Activated CD4-positive, alpha-beta T cell treated with anti-CD3 and anti-CD28 coated beads for 36 hours (primary cell): ENCODE measurements at regions not wholly inside any gene's neighbourhood (a gene's known extent, or its start where the extent isn't known, plus 50 kb on each side); places are given as distances from the start of the nearest gene placed in this dataset.

Experiments
- ATAC-seq: fragments of 200-7000 bp; cut with Tn5 transposase; one replicate; pipeline ENCODE4 v1.10.0; 2021; ENCODE audit warnings: mild to moderate bottlenecking, moderate library complexity
- CTCF ChIA-PET: fragments of 350-600 bp; sonication (Branson Sonifier 250); formaldehyde crosslinking; loops from one replicate; lab custom pipeline; 2021; ENCODE audit warnings: antibody characterized with exemption; lab: Charles Lee
- POLR2A ChIA-PET: fragments of 350-600 bp; sonication (Branson Sonifier 250); formaldehyde crosslinking; loops from one replicate; lab custom pipeline; 2021; ENCODE audit warnings: antibody characterized with exemption, inconsistent platforms; lab: Charles Lee
- DNase-seq: peaks from one replicate; pipeline ENCODE4 v3.0.0-alpha.2; 2020
- H3K27ac Mint-ChIP-seq: one replicate; pipeline ENCODE4 v1.8.0; 2021; ENCODE audit warnings: mixed read lengths
- H3K27me3 Mint-ChIP-seq: one replicate; pipeline ENCODE4 v1.8.0; 2021; ENCODE audit warnings: mixed read lengths
- H3K36me3 Mint-ChIP-seq: one replicate; pipeline ENCODE4 v1.8.0; 2021; ENCODE audit warnings: low read depth, mixed read lengths
- H3K4me1 Mint-ChIP-seq: one replicate; pipeline ENCODE4 v1.8.0; 2021; ENCODE audit warnings: mixed read lengths
- H3K4me3 Mint-ChIP-seq: one replicate; pipeline ENCODE4 v1.8.0; 2021; ENCODE audit warnings: mild to moderate bottlenecking, moderate library complexity, mixed read lengths
- H3K9me3 Mint-ChIP-seq: one replicate; pipeline ENCODE4 v1.8.0; 2021; ENCODE audit warnings: low read depth, mixed read lengths
- intact Hi-C, 2 experiments: fragments of 100-400 bp; cut with DNase I in 1 of 2; cut with micrococcal nuclease in 1 of 2; formaldehyde crosslinking; loops; one replicate each; pipeline versions ENCODE4 v1.14.2 to v1.15.1; 2022 to 2024; cut with DNase I, micrococcal nuclease

GRCh38 chr6:19127081-19127480 is 710.1 kb upstream of the ID4 start:
- Mint-ChIP-seq H3K27ac (no peak overlapping the region), H3K9me3 (peaks cover 7% of the 10 kb centered on the region), H3K4me3 (no peak overlapping the region), H3K36me3 (no peaks in the 10 kb centered on the region), H3K27me3 (no peaks in the 10 kb centered on the region), H3K4me1 (no peaks in the 10 kb centered on the region)
- ATAC-seq (no peak), DNase-seq (no peak)
- intact Hi-C loops, result no loop called here
- ChIA-PET POLR2A (no interaction called here), CTCF (no interaction called here)

- intact Hi-C loops, result no loop called here
- ATAC-seq, result no peak
- ChIA-PET CTCF (no interaction called here), POLR2A (no interaction called here)
- Mint-ChIP-seq H3K27me3 (no peaks in the 10 kb centered on the region), H3K4me3 (no peak overlapping the region), H3K4me1 (no peaks in the 10 kb centered on the region), H3K27ac (no peak overlapping the region), H3K36me3 (no peaks in the 10 kb centered on the region), H3K9me3 (peaks cover 3% of the 10 kb centered on the region)
- no peak for DNase-seq
Measured at GRCh38 chr6:19128701-19129100, 708.5 kb upstream of the ID4 start.

DNA sequence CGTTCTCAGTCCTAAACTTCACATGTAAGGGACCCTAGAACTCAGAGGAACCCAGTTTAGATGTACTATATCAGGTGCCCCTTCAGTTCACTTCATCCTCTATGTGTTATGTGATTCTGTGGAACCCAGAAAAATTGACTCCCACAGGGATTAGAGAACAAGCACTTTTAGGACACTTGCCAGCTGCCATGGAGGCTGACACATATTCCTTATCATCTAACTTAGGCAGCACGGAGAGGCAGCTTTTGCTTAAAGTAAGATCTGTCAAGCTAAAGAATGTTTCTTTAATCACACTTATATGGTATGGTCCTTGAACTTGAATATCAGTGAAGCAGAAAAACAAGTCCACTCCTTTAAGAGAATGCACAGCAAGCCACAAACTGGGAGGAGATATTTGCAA is 701.5 kb upstream of the ID4 start:
- H3K4me1 Mint-ChIP-seq, result no peaks in the 10 kb centered on the region
- no peak overlapping the region for H3K27ac Mint-ChIP-seq
- no peak for DNase-seq
- no peak overlapping the region for H3K4me3 Mint-ChIP-seq
- intact Hi-C loops, result no loop called here
- ChIA-PET POLR2A (no interaction called here), CTCF (no interaction called here)
- H3K9me3 Mint-ChIP-seq, result peaks cover 2% of the 10 kb centered on the region
- ATAC-seq, result no peak
- no peaks in the 10 kb centered on the region for H3K36me3 Mint-ChIP-seq
- no peaks in the 10 kb centered on the region for H3K27me3 Mint-ChIP-seq

GRCh38 chr6:19137505-19137904 is 699.7 kb upstream of the ID4 start:
- intact Hi-C loops, result no loop called here
- no peak for ATAC-seq
- H3K27me3 Mint-ChIP-seq, result no peaks in the 10 kb centered on the region
- H3K27ac Mint-ChIP-seq, result no peak overlapping the region
- POLR2A ChIA-PET, result no interaction called here
- peaks cover 2% of the 10 kb centered on the region for H3K9me3 Mint-ChIP-seq
- H3K4me1 Mint-ChIP-seq, result no peaks in the 10 kb centered on the region
- CTCF ChIA-PET, result no interaction called here
- no peak overlapping the region for H3K4me3 Mint-ChIP-seq
- H3K36me3 Mint-ChIP-seq, result no peaks in the 10 kb centered on the region
- DNase-seq, result no peak

GRCh38 chr6:19142275-19142674 is 694.9 kb upstream of the ID4 start:
- POLR2A ChIA-PET, result no interaction called here
- Mint-ChIP-seq H3K27ac (no peak overlapping the region), H3K27me3 (no peaks in the 10 kb centered on the region), H3K4me1 (no peaks in the 10 kb centered on the region), H3K9me3 (no peaks in the 10 kb centered on the region), H3K4me3 (no peak overlapping the region), H3K36me3 (no peaks in the 10 kb centered on the region)
- intact Hi-C loops, result no loop called here
- CTCF ChIA-PET, result no interaction called here
- DNase-seq (no peak), ATAC-seq (no peak)

DNA sequence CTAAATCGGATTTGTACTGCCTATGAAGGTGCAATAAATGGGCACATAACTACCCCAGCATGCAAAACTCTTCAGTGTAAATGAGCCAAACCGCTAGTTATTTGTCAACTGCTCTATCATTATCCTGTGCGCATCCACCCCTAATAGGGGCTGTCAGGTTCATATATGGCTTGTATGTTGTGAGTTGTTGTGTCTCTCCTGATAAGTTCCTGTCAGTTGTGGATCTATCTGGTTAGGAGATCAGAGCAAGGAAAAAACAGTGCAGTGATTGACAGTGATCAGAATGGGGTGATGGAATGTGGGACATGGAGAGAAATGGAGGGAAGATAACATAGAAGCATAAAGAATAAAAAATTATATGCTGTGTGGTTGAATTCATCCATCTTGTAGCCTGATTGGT is 686.9 kb upstream of the ID4 start:
- no peak overlapping the region for H3K27ac Mint-ChIP-seq
- ATAC-seq (no peak), DNase-seq (no peak)
- peaks cover 4% of the 10 kb centered on the region for H3K9me3 Mint-ChIP-seq
- ChIA-PET CTCF (interaction anchor here (0.8 kb wide), 1 partner anchor 8 kb away, joined by 3 read pairs; no protein-coding TSS in a partner anchor), POLR2A (no interaction called here)
- H3K4me3 Mint-ChIP-seq, result no peak overlapping the region
- H3K4me1 Mint-ChIP-seq, result no peaks in the 10 kb centered on the region
- H3K27me3 Mint-ChIP-seq, result no peaks in the 10 kb centered on the region
- no peaks in the 10 kb centered on the region for H3K36me3 Mint-ChIP-seq
- intact Hi-C loops, result no loop called here

DNA sequence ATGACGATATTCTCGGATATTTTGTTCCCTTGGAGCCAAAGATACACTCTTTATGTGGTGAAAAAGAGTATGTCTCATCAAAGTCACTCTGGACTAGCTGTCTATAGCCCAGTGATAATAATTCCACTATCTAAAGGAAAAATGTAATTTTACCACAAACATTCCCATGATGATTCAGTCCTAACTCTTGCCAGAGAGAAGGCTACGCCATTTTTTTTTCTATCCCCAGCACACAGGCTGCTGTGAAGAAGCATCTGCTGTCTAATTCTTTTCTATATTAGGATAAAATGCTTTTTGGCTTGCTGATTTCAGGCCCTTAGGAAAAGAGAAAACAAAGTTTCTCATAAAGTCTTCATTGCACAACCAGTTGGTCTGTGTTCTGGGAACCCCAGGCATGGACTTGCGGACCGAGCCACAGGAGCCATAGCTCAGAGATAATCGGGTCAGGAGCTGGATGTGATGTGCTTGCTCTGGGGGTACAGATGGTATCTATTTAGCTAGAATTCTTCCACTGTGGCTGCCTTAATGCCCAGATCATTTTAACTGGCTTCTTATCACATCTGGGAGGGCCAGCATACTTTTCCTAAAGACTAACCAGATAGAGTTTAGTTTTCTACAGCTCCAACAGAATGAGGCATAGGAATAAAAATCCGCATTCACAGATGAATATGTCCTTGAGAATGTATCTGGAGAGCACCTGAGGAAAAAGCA is 683.7 kb upstream of the ID4 start:
- no peaks in the 10 kb centered on the region for H3K36me3 Mint-ChIP-seq
- H3K27me3 Mint-ChIP-seq, result no peaks in the 10 kb centered on the region
- peaks cover 4% of the 10 kb centered on the region for H3K9me3 Mint-ChIP-seq
- intact Hi-C loops, result no loop called here
- no peak overlapping the region for H3K4me3 Mint-ChIP-seq
- no peak overlapping the region for H3K27ac Mint-ChIP-seq
- CTCF ChIA-PET, result interaction anchor here (0.7 kb wide), 1 partner anchor 9 kb away, joined by 3 read pairs; no protein-coding TSS in a partner anchor
- H3K4me1 Mint-ChIP-seq, result no peaks in the 10 kb centered on the region
- ATAC-seq (no peak), DNase-seq (no peak)
- POLR2A ChIA-PET, result no interaction called here

- peaks cover 4% of the 10 kb centered on the region for H3K9me3 Mint-ChIP-seq
- no peaks in the 10 kb centered on the region for H3K4me1 Mint-ChIP-seq
- intact Hi-C loops, result no loop called here
- ATAC-seq, result no peak
- ChIA-PET POLR2A (no interaction called here), CTCF (interaction anchor here (0.7 kb wide), 1 partner anchor 8 kb away, joined by 3 read pairs; no protein-coding TSS in a partner anchor)
- no peak overlapping the region for H3K4me3 Mint-ChIP-seq
- no peak for DNase-seq
- H3K27ac Mint-ChIP-seq, result no peak overlapping the region
- H3K27me3 Mint-ChIP-seq, result no peaks in the 10 kb centered on the region
- no peaks in the 10 kb centered on the region for H3K36me3 Mint-ChIP-seq
Measured at GRCh38 chr6:19153981-19154295, 683.2 kb upstream of the ID4 start.

GRCh38 chr6:19156443-19156842 is 680.7 kb upstream of the ID4 start:
- ATAC-seq (no peak), DNase-seq (no peak)
- Mint-ChIP-seq H3K27me3 (no peaks in the 10 kb centered on the region), H3K36me3 (no peaks in the 10 kb centered on the region), H3K4me3 (no peak overlapping the region), H3K9me3 (peaks cover 4% of the 10 kb centered on the region), H3K4me1 (no peaks in the 10 kb centered on the region), H3K27ac (no peak overlapping the region)
- ChIA-PET CTCF (interaction anchor here (1.3 kb wide), 1 partner anchor 11 kb away, joined by 4 read pairs; no protein-coding TSS in a partner anchor), POLR2A (no interaction called here)
- intact Hi-C loops, result no loop called here

DNA sequence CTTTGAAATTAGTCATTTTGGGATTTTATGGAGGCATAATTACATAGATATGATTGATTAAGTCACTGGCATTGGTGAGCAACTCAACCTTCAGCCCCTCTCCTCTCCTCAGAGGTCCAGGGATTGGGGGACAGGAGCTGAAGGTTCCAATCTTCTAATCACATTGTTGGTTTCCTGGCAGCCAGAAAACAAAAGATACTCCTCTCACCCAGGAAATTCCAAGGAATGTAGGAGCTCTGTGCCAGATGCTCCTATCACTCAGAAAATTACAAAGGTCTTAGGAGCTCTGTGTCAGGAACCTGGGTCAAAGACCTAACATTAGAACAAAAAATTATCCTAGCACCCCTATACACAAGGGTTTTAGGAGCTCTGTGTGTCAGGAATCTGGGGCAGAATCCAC is 679.7 kb upstream of the ID4 start:
- no peaks in the 10 kb centered on the region for H3K4me1 Mint-ChIP-seq
- no peaks in the 10 kb centered on the region for H3K36me3 Mint-ChIP-seq
- CTCF ChIA-PET, result no interaction called here
- ATAC-seq (no peak), DNase-seq (no peak)
- POLR2A ChIA-PET, result no interaction called here
- H3K4me3 Mint-ChIP-seq, result no peak overlapping the region
- H3K9me3 Mint-ChIP-seq, result no peaks in the 10 kb centered on the region
- no peak overlapping the region for H3K27ac Mint-ChIP-seq
- intact Hi-C loops, result no loop called here
- H3K27me3 Mint-ChIP-seq, result no peaks in the 10 kb centered on the region

DNA sequence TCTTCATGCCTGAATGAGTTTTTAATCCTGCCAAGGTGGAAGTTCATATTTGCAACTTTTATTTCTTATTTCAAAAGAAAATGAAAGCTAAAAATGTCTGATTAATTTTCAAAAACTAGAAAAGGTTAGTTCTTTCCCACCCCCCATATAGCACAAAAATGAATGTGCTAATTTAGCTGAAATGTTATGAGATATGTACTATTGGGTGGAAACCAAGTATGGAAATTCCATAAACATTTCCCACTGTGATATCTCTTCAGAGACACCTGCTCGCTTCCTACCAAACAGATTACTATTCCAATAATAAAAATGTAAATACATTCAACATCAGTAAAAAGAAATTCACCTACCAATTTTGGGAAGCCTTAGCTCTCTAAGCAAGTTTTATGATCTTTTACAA is 678.6 kb upstream of the ID4 start:
- ATAC-seq, result no peak
- Mint-ChIP-seq H3K9me3 (peaks cover 3% of the 10 kb centered on the region), H3K27me3 (no peaks in the 10 kb centered on the region), H3K27ac (no peak overlapping the region), H3K36me3 (no peaks in the 10 kb centered on the region), H3K4me1 (no peaks in the 10 kb centered on the region), H3K4me3 (no peak overlapping the region)
- DNase-seq, result no peak
- POLR2A ChIA-PET, result no interaction called here
- CTCF ChIA-PET, result interaction anchor here (1.3 kb wide), 1 partner anchor 9 kb away, joined by 3 read pairs; no protein-coding TSS in a partner anchor
- intact Hi-C loops, result no loop called here

GRCh38 chr6:19159089-19159488 is 678.1 kb upstream of the ID4 start:
- no peak overlapping the region for H3K4me3 Mint-ChIP-seq
- intact Hi-C loops, result no loop called here
- ATAC-seq (no peak), DNase-seq (no peak)
- ChIA-PET POLR2A (no interaction called here), CTCF (interaction anchor here (1.3 kb wide), 1 partner anchor 9 kb away, joined by 3 read pairs; no protein-coding TSS in a partner anchor)
- no peaks in the 10 kb centered on the region for H3K36me3 Mint-ChIP-seq
- H3K27me3 Mint-ChIP-seq, result no peaks in the 10 kb centered on the region
- peaks cover 3% of the 10 kb centered on the region for H3K9me3 Mint-ChIP-seq
- H3K4me1 Mint-ChIP-seq, result no peaks in the 10 kb centered on the region
- H3K27ac Mint-ChIP-seq, result no peak overlapping the region
